Medulla oblongata (tissue), 1 donor: ENCODE measurements at regions not wholly inside any gene's neighbourhood (a gene's known extent, or its start where the extent isn't known, plus 50 kb on each side); places are given as distances from the start of the nearest gene placed in this dataset.
"Not testable (repeated sequence)": the region's sequence is repeated elsewhere in the genome, so short reads cannot be mapped to it uniquely, and the experiment has no call there.

Experiments
- DNase-seq: peaks from one replicate; pipeline ENCODE4 v3.0.0-alpha.2; 2015; ENCODE audit errors: extremely low spot score

DNA sequence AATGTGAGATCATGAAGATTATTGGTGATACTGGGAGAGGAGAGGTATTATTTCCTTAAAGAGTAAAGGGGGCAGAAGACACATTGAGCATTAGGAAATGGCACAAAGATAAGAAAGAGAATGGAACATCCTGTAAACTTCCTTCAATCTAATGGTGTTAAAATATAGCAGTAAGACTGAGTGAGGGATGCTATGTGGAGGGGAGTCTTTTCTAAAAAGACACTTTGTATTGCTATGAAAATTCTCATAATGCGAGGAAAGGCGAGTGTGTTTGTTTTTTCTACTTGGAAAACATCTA, 405.2 kb downstream of the ARL4A start:
- no peak for DNase-seq

DNA sequence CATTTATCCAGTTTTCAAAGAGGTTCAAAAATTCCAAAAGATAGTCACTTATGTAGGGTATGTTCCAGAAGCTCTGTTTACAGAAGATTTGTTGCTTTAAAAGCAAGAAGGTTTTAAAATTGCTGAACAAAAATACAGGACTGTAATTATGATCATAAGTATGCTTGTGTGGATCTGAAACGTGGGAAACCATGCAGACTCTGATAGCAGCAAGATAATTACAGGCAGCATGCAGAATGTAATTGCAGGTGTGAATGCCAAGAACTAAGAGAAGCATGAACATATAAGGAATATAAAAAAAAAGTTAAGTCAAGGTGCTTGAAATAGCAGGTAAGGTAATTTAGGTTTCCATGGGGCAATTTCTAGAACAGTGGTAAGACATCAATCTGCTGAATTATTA, 405.7 kb downstream of the ARL4A start:
- DNase-seq = no peak

DNA sequence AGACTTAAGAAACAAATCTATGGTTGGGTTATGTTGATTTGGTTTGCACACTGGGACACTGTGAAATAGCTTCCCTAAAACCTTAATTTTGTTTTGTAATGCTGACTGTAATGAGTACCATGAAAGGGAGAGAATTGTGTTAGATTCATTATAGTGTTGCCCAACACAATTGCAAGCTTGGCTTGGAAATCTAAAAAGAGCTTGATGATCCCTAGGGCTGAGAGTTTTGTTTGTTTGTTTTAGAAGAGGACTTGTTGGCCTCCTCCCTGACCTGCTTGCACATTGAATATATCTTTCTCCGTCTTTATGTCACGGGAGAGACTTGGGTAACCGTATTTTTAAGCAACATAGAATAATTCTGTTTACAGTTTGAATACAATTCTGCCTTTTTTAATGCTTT, 410.1 kb downstream of the ARL4A start:
- no peak for DNase-seq

DNA sequence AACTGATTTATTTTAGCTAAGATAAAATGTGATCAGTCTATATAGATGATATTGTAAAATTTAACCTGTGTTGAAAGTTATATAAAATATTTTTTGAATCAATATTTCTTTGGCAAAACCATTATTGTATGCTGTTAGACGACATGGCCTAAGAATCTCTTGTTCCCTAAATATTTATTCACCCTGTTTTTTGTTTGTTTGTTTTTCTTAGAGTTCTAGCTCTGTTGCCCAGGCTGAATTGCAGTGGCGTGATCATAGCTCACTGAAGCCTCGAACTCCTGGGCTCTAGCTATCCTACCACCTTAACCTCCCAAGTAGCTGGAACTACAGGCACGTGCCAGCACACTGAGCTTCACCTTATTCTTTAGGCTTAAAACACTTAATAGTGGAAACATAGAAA, 410.7 kb downstream of the ARL4A start:
- DNase-seq = no peak

DNA sequence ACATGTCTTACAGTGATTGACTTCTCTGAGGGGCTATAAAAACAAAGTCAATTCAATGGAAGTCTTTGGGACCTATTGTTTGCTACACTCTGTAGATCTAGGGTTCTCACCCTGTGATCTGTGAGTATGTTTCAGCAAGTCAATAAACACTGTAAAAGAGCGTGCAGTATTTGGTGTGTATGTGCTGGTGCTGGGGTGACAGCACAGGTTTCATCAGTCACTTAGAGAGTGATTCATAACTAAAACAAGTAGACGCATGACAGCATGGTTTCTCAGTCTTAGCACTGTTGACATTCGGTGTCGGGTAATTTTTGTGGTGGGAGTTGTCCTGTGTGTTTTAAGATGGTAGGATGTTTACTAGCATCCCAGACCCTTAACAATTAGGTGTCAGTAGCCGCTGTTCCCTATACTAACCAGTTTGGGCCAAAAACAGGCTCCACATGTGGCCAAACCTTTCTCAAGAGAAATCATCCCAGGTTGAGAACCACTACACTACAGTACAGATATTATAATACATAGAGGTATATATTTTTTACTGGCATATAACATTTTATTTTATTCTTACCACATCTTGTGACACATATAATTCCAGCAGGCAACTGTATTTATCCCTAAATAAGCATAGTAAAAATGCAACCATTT, 411.8 kb downstream of the ARL4A start:
- DNase-seq = no peak

DNA sequence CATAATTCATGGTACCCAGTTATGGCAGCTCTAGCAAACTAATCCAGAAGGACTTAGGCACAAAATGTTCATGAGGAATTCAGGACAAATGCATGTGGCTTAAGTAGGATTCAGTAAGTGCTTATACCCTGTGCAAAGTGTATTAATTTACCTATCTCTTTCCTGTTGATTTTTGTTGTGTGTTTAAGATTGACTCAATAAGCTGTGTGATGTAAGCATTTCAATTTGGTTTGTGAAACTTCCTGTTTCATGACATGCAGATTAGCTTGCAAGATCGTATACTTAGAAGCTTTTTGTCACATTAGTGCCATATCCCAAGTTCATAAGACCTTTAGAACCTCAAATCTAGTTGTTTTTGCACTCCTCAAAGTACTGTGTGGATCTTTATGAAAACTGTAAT, 416.7 kb downstream of the ARL4A start:
- DNase-seq = no peak

DNA sequence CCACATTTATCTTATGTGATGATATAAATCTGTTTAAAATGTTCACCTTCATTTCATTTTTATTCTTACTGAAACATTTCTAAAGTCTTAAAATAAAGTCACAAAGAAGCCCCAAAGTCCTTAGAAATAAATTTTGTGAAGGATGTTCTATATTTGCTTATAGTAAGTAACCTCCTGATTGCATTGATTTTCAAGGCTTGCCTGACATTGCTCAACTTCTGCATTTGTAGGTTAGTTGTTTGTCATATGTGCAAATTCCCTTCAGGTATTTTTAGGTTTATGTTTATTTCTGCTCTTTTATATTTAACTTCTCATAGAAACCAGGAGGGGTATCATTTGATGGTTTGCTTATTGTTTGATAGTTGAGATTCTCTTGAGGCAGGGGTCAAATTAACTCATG, 417.8 kb downstream of the ARL4A start:
- DNase-seq = no peak

DNA sequence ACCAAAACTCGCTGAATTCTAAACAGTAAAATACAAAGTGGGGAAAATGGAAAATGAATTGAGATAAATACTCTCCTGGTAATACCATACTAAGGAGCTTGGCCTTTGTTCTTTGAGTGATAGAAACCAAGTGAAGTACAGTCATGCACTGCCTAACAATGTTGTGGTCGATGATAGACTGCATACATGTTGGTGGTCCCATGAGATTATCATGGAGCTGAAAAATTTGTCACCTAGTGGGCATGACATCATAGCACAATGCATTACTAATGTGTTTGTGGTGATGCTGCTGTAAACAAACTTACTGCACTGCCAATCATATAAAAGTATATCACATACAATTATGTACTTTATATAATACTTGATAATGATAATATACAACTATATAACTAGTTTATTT, 419.1 kb downstream of the ARL4A start:
- no peak for DNase-seq

DNA sequence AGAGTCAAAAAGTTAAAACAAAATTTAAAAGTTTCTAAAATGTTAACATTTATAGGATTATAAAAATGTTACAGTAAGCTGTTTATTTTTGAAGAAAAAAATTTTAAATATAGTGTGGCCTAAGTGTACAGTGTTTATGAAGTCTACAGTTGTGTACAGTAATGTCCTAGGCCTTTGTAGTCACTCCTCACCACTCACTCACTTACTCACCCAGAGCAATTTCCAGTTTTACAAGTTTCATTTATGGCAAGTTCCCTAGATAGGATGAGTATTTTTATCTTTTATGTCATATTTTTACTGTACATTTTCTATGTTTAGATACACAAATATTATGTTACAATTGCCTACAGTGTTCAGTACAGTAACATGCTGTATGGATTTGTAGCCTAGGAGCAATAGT, 419.9 kb downstream of the ARL4A start:
- DNase-seq = no peak

DNA sequence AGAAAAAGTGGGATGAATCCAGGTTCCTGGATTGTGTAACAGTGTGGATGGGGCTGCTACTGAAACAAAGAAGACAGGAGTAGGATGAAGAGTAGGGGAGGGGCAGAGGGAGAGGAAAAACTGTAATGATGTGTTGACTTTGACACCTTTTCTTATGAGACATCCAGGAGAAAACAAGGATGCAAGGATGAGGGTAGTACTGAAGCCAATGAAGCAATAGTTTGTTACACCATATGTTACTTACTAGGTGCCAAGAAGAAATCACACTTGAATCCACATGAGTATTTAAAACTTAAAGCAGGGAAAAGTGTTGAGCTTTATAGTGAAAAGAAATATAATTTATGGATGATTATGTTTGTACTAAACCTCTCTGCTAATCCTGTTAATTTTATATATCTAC, 420.6 kb downstream of the ARL4A start:
- no peak for DNase-seq

DNA sequence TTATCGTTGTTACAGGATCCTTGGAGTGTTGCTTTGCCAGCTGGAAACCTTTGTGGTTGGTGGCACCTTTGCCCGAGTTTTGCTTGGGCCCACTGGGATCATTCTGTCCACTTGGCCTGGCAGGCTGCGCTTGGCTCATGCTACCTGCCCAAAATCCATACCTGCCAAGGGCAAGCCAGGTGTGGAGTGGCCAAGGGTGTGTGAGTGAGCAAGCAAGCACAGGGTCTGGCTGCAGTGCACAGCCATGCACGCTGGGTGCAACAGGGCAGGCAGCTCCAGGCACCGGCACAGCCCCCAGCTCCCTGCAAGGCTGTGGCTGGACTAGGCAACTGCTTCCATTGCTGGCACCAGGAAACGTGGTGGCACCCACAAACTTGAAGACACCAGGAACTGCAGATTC, 421.8 kb downstream of the ARL4A start:
- DNase-seq = no peak

DNA sequence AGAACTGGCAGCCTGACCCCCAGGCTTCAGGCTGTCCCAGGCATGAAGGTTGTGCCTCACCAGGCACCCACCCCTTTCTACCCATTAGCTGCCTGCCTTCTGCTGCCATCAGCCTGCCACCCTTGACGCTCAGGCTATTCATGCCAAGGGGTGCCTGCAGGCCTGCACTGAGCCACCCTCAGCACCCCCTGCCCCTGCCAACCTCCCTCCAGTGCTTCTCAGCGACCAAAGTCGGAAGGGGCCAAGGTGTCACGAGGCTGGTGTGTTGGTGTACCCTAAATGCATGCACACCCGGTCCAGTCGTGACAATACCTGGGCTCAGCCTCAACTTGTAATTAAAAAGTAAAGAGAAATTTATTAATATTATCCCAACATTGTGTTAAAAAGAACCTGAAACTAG, 422.7 kb downstream of the ARL4A start:
- DNase-seq = no peak

DNA sequence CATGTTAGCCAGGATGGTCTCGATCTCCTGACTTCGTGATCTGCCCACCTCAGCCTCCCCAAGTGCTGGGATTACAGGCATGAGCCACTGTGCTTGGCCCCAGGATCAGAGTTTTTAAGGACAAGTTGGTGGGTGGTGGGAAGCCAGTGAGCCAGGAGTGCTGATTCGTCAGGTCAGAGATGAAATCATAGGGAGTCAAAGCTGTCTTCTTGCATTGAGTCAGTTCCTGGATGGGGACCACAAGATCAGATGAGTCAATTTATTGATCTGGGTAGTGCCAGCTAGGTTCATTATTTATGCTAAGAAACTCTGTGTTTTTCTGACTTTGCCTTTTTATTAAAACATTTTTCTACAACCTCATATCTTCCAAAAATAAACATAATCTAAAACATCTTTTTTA, 423.8 kb downstream of the ARL4A start:
- DNase-seq = no peak

DNA sequence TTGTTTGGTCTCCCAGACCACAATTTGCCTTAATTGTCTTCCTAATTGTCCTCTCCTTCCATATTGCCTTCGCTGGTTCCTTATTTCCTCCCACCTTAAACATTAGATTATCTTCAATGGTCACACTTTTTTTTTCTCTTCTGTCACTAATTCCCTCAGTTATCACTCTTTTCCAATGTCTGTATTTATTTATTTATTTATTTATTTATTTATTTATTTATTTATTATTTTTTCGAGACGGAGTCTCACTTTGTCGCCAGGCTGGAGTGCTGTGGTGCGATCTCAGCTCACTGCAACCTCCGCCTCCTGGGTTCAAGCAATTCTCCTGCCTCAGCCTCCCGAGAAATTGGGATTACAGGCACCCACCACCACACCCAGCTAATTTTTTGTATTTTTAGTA, 426.8 kb downstream of the ARL4A start:
- not testable (repeated sequence) for DNase-seq

DNA sequence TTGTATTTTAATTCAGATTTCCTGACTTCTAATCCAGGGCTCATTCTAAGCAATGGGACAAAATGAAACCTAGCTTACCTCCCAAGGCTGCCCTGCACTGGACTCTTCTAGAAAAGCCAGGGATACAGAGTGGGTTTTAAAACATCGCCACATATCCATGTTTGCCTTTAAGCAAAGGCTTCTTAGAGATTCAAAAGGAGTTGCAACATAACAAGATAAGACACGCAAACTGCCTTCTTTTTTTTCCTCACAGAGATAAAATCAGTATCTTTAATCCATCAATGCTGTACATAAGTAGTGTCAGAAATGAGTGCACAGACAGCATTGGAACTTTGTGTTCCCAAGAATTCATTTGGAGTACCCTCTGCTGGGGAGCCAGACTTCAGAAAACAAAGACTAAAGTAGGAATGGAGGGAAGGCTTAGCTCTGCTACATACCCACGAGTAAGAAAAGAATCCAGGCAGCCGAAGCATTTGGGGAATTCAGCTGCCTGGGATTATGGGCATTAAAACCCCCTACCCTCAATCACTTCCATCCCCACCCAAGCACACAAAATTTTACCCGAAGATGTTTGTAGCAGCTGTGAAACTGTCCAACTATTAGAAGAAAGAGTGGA, 427.8 kb downstream of the ARL4A start:
- DNase-seq = no peak

DNA sequence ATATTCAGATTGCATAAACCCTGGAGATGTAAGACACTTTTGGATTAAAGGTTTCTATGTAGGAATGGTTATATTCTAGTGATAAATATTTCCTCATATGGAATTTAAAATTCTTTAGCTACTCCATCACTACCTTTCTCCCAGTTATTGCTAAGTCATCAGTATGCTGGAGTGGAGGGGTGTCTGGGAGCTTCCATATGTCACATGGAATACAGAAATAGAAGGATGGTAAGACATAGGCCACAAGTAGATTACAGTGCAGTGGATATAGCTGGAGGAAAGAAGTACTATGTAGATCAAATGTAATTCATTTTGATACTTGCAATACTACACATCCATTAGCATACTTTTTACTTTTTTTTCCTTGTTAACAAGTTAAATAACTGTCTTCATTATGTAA, 428.4 kb downstream of the ARL4A start:
- no peak for DNase-seq

DNA sequence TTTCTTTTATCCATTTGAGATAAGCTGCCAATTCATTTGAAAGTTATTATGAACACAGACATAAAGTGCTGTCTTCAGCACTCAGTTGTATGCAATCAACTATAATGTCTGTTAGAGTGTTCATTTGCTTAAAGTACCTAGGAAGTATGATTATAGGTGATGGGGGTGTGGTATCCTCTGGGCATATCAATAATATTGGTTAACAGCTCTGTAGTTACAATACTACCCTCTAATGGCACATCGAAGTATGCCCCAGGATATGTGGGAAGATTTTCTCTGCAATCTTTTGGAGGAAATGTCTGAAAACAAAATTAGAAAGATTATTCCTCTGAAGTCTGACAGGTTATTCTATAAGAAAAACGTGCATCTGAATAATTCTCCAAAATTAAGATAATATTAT, 429.7 kb downstream of the ARL4A start:
- DNase-seq = no peak

DNA sequence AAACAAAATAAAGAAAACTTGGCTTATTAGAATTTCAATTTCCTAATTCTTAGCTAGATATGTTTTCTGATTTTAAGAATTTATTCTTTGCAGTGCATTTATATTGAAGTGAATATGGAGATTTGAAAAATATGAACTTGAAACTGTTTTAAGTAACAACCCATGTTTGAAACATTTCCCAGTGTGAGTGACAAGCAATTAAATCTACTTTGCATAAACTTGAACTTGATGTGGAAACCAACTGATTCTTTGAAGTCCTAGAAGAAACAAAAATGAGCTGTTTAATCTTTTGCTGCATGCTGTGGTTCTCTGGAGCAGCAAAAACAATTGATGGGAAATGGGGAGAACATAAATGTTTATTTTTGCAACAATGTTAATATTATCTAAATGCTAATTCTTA, 430.2 kb downstream of the ARL4A start:
- DNase-seq = no peak

DNA sequence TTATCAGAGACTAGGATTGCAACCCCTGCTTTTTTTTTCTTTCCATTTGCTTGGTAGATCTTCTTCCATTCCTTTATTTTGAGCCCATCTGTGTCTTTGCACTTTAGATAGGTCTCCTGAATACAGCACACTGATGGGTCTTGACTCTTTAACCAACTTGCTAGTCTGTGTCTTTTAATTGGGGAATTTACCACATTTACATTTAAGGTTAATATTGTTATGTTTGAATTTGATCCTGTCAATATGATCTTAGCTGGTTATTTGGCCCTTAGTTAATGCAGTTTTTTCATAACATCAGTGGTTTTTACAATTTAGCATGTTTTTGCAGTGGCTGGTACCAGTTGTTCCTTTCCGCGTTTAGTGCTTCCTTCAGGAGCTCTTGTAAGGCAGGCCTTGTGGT, 437.2 kb downstream of the ARL4A start:
- DNase-seq = not testable (repeated sequence)

DNA sequence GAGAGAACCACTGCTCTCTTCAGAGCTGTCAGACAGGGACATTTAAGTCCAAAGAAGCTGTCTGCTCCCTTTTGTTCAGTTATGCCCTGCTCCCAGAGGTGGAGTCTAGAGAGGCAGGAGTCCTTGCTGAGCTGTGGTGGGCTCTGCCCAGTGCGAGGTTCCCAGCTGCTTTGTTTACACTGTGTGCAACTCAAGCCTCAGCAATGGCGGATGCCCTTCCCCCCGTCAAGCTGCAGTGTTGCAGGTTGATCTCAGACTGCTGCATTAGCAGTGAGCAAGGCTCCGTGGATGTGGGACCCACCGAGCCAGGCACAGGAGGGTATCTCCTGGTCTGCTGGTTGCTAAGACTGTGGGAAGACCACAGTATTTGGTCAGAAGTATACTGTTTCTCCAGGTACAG, 438.9 kb downstream of the ARL4A start:
- no peak for DNase-seq

DNA sequence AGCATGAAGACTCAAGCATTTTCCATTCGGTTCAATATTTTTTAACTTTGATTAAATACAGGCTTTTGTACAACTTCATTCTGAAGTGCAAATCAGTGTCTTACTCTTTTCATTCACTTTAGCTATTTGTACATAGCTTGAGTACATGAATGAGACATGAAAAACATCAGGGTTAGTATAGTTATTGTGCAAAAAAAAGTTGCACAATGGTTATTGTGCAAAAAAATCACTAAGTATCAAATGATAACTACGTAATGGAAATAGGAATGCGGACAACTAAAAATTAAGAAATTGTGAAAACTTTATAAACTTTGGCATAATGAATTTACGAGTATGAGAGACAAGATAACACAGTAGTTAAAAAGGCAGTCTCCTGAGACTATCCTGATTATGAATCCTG, 442.9 kb downstream of the ARL4A start:
- DNase-seq = no peak

DNA sequence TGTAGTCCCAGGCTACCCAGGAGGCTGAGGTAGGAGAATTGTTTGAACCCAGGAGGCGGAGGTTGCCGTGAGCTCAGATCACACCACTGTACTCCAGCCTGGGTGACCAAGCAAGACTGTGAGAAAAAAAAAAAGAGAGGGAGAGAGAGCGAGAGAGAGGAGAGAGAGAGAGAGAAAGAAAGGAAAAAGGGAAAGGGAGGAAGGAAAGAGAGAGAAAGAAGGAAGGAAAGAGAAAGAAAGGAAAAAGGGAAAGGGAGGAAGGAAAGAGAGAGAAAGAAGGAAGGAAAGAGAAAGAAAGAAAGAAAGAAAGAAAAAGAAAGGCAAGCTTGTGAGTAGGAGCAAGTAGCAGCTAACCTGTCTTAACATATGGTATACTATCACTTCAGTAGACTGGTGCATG, 443.5 kb downstream of the ARL4A start:
- DNase-seq = not testable (repeated sequence)

DNA sequence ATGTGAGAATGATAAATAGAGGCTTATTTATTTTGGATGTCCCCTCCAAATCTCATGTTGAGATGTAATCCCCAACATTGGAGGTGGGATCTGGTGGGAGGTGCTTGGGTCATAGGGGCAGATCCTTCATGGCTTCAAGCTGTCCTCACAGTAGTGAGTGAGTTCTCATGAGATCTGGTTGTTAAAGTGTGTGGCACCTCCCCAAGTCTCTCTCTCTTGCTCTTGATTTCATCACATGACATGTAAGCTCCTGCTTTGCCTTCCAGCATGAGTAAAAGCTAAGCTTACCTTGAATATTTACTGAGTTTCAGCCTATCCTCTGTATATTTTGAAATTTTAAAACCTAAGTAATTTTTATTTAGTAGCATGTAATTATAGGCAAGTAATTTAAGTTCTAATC, 444.9 kb downstream of the ARL4A start:
- no peak for DNase-seq

DNA sequence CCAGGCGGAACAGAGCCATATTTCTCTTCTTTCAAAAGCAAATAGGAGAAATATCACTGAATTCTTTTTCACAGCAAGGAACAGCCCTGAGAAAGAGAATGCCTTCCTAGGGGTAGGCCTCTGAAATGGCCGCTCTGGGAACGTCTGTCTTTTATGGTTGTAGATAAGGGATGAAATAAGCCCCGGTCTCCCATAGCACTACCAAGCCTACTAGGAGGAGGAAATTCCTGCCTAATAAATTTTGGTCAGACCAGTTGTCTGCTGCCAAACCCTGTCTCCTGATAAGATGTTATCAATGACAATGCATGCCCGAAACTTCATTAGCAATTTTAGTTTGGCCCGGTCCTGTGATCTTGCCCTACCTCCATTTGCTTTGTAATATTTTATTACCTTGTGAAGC, 448.9 kb downstream of the ARL4A start:
- not testable (repeated sequence) for DNase-seq
